ENCODE measurements at regions not wholly inside any gene's neighbourhood (a gene's known extent, or its start where the extent isn't known, plus 50 kb on each side); places are given as distances from the start of the nearest gene placed in this dataset.

GRCh38 chr4:66589183-66589582 lies 918.9 kb upstream of the EPHA5 start:
- DNase-seq (ENCODE audit: low read depth, low spot score), result no peak
- Histone ChIP-seq H3K4me3 (ENCODE audit: low read depth, low read length) (no peak overlapping the region), H3K9me3 (ENCODE audit: control insufficient read depth, insufficient read depth, low read length) (peaks cover 9% of the 10 kb centered on the region), H3K27me3 (ENCODE audit: control insufficient read depth, insufficient read depth, low read length) (no peaks in the 10 kb centered on the region), H3K27ac (ENCODE audit: low read depth, low read length) (no peak overlapping the region)
- CTCF ChIA-PET, result no interaction called here
- TF ChIP-seq CTCF (IDR thresholded peaks at IDR 0.05; ENCODE audit: low read depth, low read length), result no peak
- POLR2A ChIA-PET, result no interaction called here

- no peak for TF ChIP-seq CTCF (IDR thresholded peaks at IDR 0.05; ENCODE audit: low read depth, low read length)
- no peak overlapping the region for H3K4me3 ChIP-seq (ENCODE audit: low read depth, low read length)
- POLR2A ChIA-PET, result no interaction called here
- H3K27ac ChIP-seq (ENCODE audit: low read depth, low read length), result no peak overlapping the region
- CTCF ChIA-PET, result no interaction called here
- DNase-seq (ENCODE audit: low read depth, low spot score), result no peak
- H3K27me3 ChIP-seq (ENCODE audit: control insufficient read depth, insufficient read depth, low read length), result no peaks in the 10 kb centered on the region
- peaks cover 9% of the 10 kb centered on the region for H3K9me3 ChIP-seq (ENCODE audit: control insufficient read depth, insufficient read depth, low read length)
Observed at GRCh38 chr4:66585767-66586166, 915.5 kb upstream of the EPHA5 start.

- Histone ChIP-seq H3K4me3 (ENCODE audit: low read depth, low read length) (no peak overlapping the region), H3K9me3 (ENCODE audit: control insufficient read depth, insufficient read depth, low read length) (peaks cover 4% of the 10 kb centered on the region), H3K27me3 (ENCODE audit: control insufficient read depth, insufficient read depth, low read length) (no peaks in the 10 kb centered on the region), H3K27ac (ENCODE audit: low read depth, low read length) (no peak overlapping the region)
- DNase-seq (ENCODE audit: low read depth, low spot score), result no peak
- CTCF ChIA-PET, result no interaction called here
- no peak for TF ChIP-seq CTCF (IDR thresholded peaks at IDR 0.05; ENCODE audit: low read depth, low read length)
- POLR2A ChIA-PET, result no interaction called here
Observed at GRCh38 chr4:66577922-66578321, 907.6 kb upstream of the EPHA5 start.

GRCh38 chr4:66575008-66575696 lies 904.9 kb upstream of the EPHA5 start:
- no peak for TF ChIP-seq CTCF (IDR thresholded peaks at IDR 0.05; ENCODE audit: low read depth, low read length)
- ChIA-PET CTCF (no interaction called here), POLR2A (no interaction called here)
- Histone ChIP-seq H3K27ac (ENCODE audit: low read depth, low read length) (no peak overlapping the region), H3K27me3 (ENCODE audit: control insufficient read depth, insufficient read depth, low read length) (no peaks in the 10 kb centered on the region), H3K4me3 (ENCODE audit: low read depth, low read length) (no peak overlapping the region), H3K9me3 (ENCODE audit: control insufficient read depth, insufficient read depth, low read length) (peaks cover 8% of the 10 kb centered on the region; the same call in 1 of the 2 replicates)
- no peak for DNase-seq (ENCODE audit: low read depth, low spot score)

GRCh38 chr4:66574145-66574978 lies 904.1 kb upstream of the EPHA5 start:
- no peak overlapping the region for H3K27ac ChIP-seq (ENCODE audit: low read depth, low read length)
- ChIA-PET CTCF (no interaction called here), POLR2A (no interaction called here)
- no peak for DNase-seq (ENCODE audit: low read depth, low spot score)
- no peaks in the 10 kb centered on the region for H3K27me3 ChIP-seq (ENCODE audit: control insufficient read depth, insufficient read depth, low read length)
- no peak for TF ChIP-seq CTCF (IDR thresholded peaks at IDR 0.05; ENCODE audit: low read depth, low read length)
- no peak overlapping the region for H3K4me3 ChIP-seq (ENCODE audit: low read depth, low read length)
- H3K9me3 ChIP-seq (ENCODE audit: control insufficient read depth, insufficient read depth, low read length), result peaks cover 8% of the 10 kb centered on the region; the same call in 1 of the 2 replicates

Measured in AG04450 (cell line).